ENCODE measurements at regions not wholly inside any gene's neighbourhood (a gene's known extent, or its start where the extent isn't known, plus 50 kb on each side); places are given as distances from the start of the nearest gene placed in this dataset.

GRCh38 chr2:42938671-42939370 is 146.4 kb upstream of the HAAO start:
- no peak overlapping the region for H3K4me3 ChIP-seq (ENCODE audit: low read length)
- DNase-seq (ENCODE audit: low read depth, low spot score) = no peak

GRCh38 chr2:42937171-42937875 is 144.9 kb upstream of the HAAO start:
- no peak overlapping the region for H3K4me3 ChIP-seq (ENCODE audit: low read length)
- DNase-seq (ENCODE audit: low read depth, low spot score) = no peak

- no peak for DNase-seq (ENCODE audit: low read depth, low spot score)
- H3K4me3 ChIP-seq (ENCODE audit: low read length) = no peak overlapping the region
Measured at GRCh38 chr2:42935692-42936671, 143.6 kb upstream of the HAAO start.

- H3K4me3 ChIP-seq (ENCODE audit: low read length) = no peak overlapping the region
- no peak for DNase-seq (ENCODE audit: low read depth, low spot score)
Measured at GRCh38 chr2:42934580-42935186, 142.3 kb upstream of the HAAO start.

GRCh38 chr2:42933824-42934254 is 141.5 kb upstream of the HAAO start:
- no peak overlapping the region for H3K4me3 ChIP-seq (ENCODE audit: low read length)
- no peak for DNase-seq (ENCODE audit: low read depth, low spot score)

GRCh38 chr2:42932271-42933151 is 140.1 kb upstream of the HAAO start:
- DNase-seq (ENCODE audit: low read depth, low spot score) = no peak
- H3K4me3 ChIP-seq (ENCODE audit: low read length) = no peak overlapping the region

GRCh38 chr2:42931818-42932195 is 139.4 kb upstream of the HAAO start:
- H3K4me3 ChIP-seq (ENCODE audit: low read length) = no peak overlapping the region
- DNase-seq (ENCODE audit: low read depth, low spot score) = no peak

- no peak for DNase-seq (ENCODE audit: low read depth, low spot score)
- H3K4me3 ChIP-seq (ENCODE audit: low read length) = no peak overlapping the region
Measured at GRCh38 chr2:42931146-42931817, 138.9 kb upstream of the HAAO start.

GRCh38 chr2:42930025-42930581 is 137.7 kb upstream of the HAAO start:
- DNase-seq (ENCODE audit: low read depth, low spot score) = no peak
- H3K4me3 ChIP-seq (ENCODE audit: low read length) = no peak overlapping the region

- no peak overlapping the region for H3K4me3 ChIP-seq (ENCODE audit: low read length)
- DNase-seq (ENCODE audit: low read depth, low spot score) = no peak
Measured at GRCh38 chr2:42929546-42930024, 137.2 kb upstream of the HAAO start.

GRCh38 chr2:42928692-42929545 is 136.5 kb upstream of the HAAO start:
- H3K4me3 ChIP-seq (ENCODE audit: low read length) = no peak overlapping the region
- no peak for DNase-seq (ENCODE audit: low read depth, low spot score)

- no peak overlapping the region for H3K4me3 ChIP-seq (ENCODE audit: low read length)
- no peak for DNase-seq (ENCODE audit: low read depth, low spot score)
Measured at GRCh38 chr2:42928161-42928691, 135.8 kb upstream of the HAAO start.

- H3K4me3 ChIP-seq (ENCODE audit: low read length) = no peak overlapping the region
- DNase-seq (ENCODE audit: low read depth, low spot score) = no peak
Measured at GRCh38 chr2:42927334-42928160, 135.2 kb upstream of the HAAO start.

GRCh38 chr2:42926434-42927333 is 134.3 kb upstream of the HAAO start:
- no peak overlapping the region for H3K4me3 ChIP-seq (ENCODE audit: low read length)
- DNase-seq (ENCODE audit: low read depth, low spot score) = no peak
